ENCODE measurements at regions not wholly inside any gene's neighbourhood (a gene's known extent, or its start where the extent isn't known, plus 50 kb on each side); places are given as distances from the start of the nearest gene placed in this dataset.

DNA sequence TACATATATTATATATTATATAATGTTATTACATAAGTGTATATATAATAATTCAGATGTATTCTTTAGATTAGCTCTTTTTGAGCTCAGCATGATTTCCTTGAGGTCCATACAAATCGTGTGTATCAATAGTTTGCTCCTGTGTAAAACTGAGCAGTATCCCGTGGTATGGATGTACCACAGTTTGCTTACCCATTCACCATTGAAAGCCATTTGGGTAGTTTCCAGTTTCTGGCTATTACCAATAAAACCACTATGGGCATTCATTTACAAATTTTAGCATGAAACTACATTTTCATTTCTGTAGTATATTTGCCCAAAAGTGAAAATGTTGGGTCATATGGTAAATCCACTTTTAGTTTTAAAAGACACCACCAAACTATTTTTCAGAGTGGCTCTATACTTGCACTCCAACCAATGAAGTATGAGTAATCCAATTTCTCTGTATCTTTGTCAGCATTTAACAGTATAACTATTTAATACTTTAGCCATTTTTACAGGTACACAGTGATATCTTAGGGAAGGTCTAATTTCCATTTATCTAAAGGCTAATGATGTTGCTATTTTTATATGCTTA is 1361.4 kb upstream of the GBE1 start:
- TF ChIP-seq ESRRG (CRISPR knock-in tag; IDR thresholded peaks at IDR 0.05) (no peak), ZNF8 (CRISPR knock-in tag; IDR thresholded peaks at IDR 0.05) (no peak), OSR1 (CRISPR knock-in tag; IDR thresholded peaks at IDR 0.05) (no peak), GLIS3 (CRISPR knock-in tag; IDR thresholded peaks at IDR 0.05) (no peak), ZC3H10 (CRISPR knock-in tag; IDR thresholded peaks at IDR 0.05) (no peak), CSDC2 (CRISPR knock-in tag; IDR thresholded peaks at IDR 0.05) (no peak), RARB (CRISPR knock-in tag; IDR thresholded peaks at IDR 0.05) (no peak)
- TF ChIP-seq, protein P1, sequence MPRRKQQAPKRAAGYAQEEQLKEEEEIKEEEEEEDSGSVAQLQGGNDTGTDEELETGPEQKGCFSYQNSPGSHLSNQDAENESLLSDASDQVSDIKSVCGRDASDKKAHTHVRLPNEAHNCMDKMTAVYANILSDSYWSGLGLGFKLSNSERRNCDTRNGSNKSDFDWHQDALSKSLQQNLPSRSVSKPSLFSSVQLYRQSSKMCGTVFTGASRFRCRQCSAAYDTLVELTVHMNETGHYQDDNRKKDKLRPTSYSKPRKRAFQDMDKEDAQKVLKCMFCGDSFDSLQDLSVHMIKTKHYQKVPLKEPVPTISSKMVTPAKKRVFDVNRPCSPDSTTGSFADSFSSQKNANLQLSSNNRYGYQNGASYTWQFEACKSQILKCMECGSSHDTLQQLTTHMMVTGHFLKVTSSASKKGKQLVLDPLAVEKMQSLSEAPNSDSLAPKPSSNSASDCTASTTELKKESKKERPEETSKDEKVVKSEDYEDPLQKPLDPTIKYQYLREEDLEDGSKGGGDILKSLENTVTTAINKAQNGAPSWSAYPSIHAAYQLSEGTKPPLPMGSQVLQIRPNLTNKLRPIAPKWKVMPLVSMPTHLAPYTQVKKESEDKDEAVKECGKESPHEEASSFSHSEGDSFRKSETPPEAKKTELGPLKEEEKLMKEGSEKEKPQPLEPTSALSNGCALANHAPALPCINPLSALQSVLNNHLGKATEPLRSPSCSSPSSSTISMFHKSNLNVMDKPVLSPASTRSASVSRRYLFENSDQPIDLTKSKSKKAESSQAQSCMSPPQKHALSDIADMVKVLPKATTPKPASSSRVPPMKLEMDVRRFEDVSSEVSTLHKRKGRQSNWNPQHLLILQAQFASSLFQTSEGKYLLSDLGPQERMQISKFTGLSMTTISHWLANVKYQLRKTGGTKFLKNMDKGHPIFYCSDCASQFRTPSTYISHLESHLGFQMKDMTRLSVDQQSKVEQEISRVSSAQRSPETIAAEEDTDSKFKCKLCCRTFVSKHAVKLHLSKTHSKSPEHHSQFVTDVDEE (CRISPR knock-in tag; IDR thresholded peaks at IDR 0.05), result no peak
- TF ChIP-seq, protein P2, sequence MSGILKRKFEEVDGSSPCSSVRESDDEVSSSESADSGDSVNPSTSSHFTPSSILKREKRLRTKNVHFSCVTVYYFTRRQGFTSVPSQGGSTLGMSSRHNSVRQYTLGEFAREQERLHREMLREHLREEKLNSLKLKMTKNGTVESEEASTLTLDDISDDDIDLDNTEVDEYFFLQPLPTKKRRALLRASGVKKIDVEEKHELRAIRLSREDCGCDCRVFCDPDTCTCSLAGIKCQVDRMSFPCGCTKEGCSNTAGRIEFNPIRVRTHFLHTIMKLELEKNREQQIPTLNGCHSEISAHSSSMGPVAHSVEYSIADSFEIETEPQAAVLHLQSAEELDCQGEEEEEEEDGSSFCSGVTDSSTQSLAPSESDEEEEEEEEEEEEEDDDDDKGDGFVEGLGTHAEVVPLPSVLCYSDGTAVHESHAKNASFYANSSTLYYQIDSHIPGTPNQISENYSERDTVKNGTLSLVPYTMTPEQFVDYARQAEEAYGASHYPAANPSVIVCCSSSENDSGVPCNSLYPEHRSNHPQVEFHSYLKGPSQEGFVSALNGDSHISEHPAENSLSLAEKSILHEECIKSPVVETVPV (CRISPR knock-in tag; IDR thresholded peaks at IDR 0.05), result no peak
- TF ChIP-seq, protein P3, sequence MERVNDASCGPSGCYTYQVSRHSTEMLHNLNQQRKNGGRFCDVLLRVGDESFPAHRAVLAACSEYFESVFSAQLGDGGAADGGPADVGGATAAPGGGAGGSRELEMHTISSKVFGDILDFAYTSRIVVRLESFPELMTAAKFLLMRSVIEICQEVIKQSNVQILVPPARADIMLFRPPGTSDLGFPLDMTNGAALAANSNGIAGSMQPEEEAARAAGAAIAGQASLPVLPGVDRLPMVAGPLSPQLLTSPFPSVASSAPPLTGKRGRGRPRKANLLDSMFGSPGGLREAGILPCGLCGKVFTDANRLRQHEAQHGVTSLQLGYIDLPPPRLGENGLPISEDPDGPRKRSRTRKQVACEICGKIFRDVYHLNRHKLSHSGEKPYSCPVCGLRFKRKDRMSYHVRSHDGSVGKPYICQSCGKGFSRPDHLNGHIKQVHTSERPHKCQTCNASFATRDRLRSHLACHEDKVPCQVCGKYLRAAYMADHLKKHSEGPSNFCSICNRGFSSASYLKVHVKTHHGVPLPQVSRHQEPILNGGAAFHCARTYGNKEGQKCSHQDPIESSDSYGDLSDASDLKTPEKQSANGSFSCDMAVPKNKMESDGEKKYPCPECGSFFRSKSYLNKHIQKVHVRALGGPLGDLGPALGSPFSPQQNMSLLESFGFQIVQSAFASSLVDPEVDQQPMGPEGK (CRISPR knock-in tag; IDR thresholded peaks at IDR 0.05; ENCODE audit: borderline replicate concordance), result no peak
- ATAC-seq, result no peak

- TF ChIP-seq PPARA (CRISPR knock-in tag; IDR thresholded peaks at IDR 0.05; ENCODE audit: borderline replicate concordance), result no peak
- TF ChIP-seq, protein P1 (CRISPR knock-in tag; IDR thresholded peaks at IDR 0.05), result no peak
- TF ChIP-seq, protein P4, sequence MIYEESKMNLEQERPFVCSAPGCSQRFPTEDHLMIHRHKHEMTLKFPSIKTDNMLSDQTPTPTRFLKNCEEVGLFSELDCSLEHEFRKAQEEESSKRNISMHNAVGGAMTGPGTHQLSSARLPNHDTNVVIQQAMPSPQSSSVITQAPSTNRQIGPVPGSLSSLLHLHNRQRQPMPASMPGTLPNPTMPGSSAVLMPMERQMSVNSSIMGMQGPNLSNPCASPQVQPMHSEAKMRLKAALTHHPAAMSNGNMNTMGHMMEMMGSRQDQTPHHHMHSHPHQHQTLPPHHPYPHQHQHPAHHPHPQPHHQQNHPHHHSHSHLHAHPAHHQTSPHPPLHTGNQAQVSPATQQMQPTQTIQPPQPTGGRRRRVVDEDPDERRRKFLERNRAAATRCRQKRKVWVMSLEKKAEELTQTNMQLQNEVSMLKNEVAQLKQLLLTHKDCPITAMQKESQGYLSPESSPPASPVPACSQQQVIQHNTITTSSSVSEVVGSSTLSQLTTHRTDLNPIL (CRISPR knock-in tag; IDR thresholded peaks at IDR 0.05; ENCODE audit: low read depth), result no peak
- no peak for ATAC-seq
Observed at GRCh38 chr3:83093222-83093572, 1331.8 kb upstream of the GBE1 start.

DNA sequence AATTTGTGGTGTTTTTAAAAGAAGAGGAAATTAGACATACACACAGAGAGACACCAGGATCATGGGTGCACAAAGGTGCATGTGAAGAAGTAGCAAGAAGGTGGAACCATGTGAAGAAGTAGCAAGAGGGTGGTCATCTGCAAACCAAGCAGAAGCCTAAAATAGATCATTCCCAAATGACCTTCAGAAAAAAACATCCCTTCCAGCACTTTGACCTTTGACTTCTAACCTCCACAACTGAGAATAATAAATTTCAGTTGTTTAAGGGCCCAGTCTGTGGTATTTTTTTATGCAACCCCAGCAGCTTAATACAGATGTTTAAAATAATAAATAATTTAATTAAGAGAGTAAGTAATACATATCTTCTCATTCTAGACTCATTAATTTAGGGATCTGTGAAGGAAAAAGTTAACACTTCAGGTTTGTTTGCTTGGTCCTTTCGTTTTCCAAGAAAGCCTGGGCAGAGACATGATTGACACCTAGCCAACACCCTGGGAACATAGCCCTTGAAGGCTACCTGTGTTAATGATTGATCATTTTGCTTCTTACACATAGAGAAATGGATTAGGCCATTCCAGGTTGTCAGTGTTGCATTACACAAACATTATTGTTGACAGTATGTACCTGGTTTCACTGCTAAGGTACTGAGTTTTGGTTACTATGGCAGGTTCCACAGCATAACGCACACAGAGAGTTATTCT is 1331.2 kb upstream of the GBE1 start:
- no peak for TF ChIP-seq ZFP30 (CRISPR knock-in tag; IDR thresholded peaks at IDR 0.05)
- TF ChIP-seq, protein P4 (CRISPR knock-in tag; IDR thresholded peaks at IDR 0.05; ENCODE audit: low read depth), result no peak
- no peak for TF ChIP-seq ZNF8 (CRISPR knock-in tag; IDR thresholded peaks at IDR 0.05)
- TF ChIP-seq ZNF70 (CRISPR knock-in tag; IDR thresholded peaks at IDR 0.05), result no peak
- TF ChIP-seq TOX (CRISPR knock-in tag; IDR thresholded peaks at IDR 0.05; ENCODE audit: borderline replicate concordance), result no peak
- TF ChIP-seq PPARA (CRISPR knock-in tag; IDR thresholded peaks at IDR 0.05; ENCODE audit: borderline replicate concordance), result no peak
- TF ChIP-seq BACH2 (CRISPR knock-in tag; IDR thresholded peaks at IDR 0.05; ENCODE audit: borderline replicate concordance), result no peak
- no peak for TF ChIP-seq ZC3H10 (CRISPR knock-in tag; IDR thresholded peaks at IDR 0.05)
- TF ChIP-seq ISL1 (CRISPR knock-in tag; IDR thresholded peaks at IDR 0.05), result no peak
- no peak for TF ChIP-seq OSR1 (CRISPR knock-in tag; IDR thresholded peaks at IDR 0.05)
- no peak for TF ChIP-seq ZFP3 (CRISPR knock-in tag; IDR thresholded peaks at IDR 0.05)
- TF ChIP-seq, protein P3 (CRISPR knock-in tag; IDR thresholded peaks at IDR 0.05; ENCODE audit: borderline replicate concordance), result no peak
- TF ChIP-seq GLIS3 (CRISPR knock-in tag; IDR thresholded peaks at IDR 0.05), result no peak
- ATAC-seq, result no peak
